Nephron progenitor cell (in vitro differentiated cells): ENCODE measurements at regions not wholly inside any gene's neighbourhood (a gene's known extent, or its start where the extent isn't known, plus 50 kb on each side); places are given as distances from the start of the nearest gene placed in this dataset.

Experiments
- DNase-seq: peaks from one replicate; pipeline ENCODE4 v3.0.0; 2021
- H3K27ac Mint-ChIP-seq: 2 replicates; pipeline ENCODE4 v1.8.0; 2021; ENCODE audit warnings: mild to moderate bottlenecking, moderate library complexity, mixed read lengths
- H3K27me3 Mint-ChIP-seq: 2 replicates; pipeline ENCODE4 v1.8.0; 2021; ENCODE audit warnings: mild to moderate bottlenecking, low read depth, mixed read lengths; ENCODE audit not compliant: poor library complexity
- H3K36me3 Mint-ChIP-seq: 2 replicates; pipeline ENCODE4 v1.8.0; 2021; ENCODE audit warnings: low read depth, mixed read lengths
- H3K4me1 Mint-ChIP-seq: 2 replicates; pipeline ENCODE4 v1.8.0; 2021; ENCODE audit warnings: mixed read lengths
- H3K4me3 Mint-ChIP-seq: 2 replicates; pipeline ENCODE4 v1.8.0; 2021; ENCODE audit warnings: mild to moderate bottlenecking, moderate library complexity, mixed read lengths
- H3K9me3 Mint-ChIP-seq: 2 replicates; pipeline ENCODE4 v1.8.0; 2021; ENCODE audit warnings: mild to moderate bottlenecking, moderate library complexity, mixed read lengths
- CTCF ChIP-seq: fragments of 200-600 bp; sonication (generic); IDR thresholded peaks from 2 replicates; pipeline ENCODE4 v1.5.0; 2021; ENCODE audit warnings: antibody characterized with exemption

DNA sequence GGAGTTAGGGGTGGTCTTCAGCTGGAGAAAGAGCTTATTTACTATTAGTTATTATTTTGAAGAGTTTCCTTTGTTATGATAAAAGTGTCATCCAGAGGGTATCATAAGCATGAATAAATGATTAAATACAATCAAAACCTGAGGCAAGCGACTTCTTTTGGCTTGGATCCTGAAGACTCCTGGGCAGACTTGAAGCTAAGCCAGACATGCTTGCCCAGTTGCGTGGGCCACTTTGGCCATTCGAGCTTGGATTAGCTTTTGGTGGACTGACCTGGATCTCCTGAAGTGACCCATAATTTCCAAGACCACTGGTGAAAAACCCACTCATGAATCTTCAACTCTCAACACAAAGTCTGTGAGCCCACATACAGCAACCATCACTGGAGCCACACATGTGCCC, 335.8 kb downstream of the NR2F1-AS1 start:
- no peaks in the 10 kb centered on the region for H3K27me3 Mint-ChIP-seq
- H3K4me3 Mint-ChIP-seq = no peak overlapping the region
- no peaks in the 10 kb centered on the region for H3K9me3 Mint-ChIP-seq
- TF ChIP-seq CTCF = no peak
- H3K36me3 Mint-ChIP-seq = no peaks in the 10 kb centered on the region
- H3K4me1 Mint-ChIP-seq = peaks cover 72% of the 10 kb centered on the region
- H3K27ac Mint-ChIP-seq = no peak overlapping the region
- DNase-seq = no peak

GRCh38 chr5:93243481-93243880, 337.5 kb downstream of the NR2F1-AS1 start:
- Mint-ChIP-seq H3K9me3 (no peaks in the 10 kb centered on the region), H3K4me3 (no peak overlapping the region), H3K4me1 (peaks cover 56% of the 10 kb centered on the region), H3K27ac (no peak overlapping the region), H3K36me3 (no peaks in the 10 kb centered on the region), H3K27me3 (no peaks in the 10 kb centered on the region)
- DNase-seq = no peak
- TF ChIP-seq CTCF = no peak

DNA sequence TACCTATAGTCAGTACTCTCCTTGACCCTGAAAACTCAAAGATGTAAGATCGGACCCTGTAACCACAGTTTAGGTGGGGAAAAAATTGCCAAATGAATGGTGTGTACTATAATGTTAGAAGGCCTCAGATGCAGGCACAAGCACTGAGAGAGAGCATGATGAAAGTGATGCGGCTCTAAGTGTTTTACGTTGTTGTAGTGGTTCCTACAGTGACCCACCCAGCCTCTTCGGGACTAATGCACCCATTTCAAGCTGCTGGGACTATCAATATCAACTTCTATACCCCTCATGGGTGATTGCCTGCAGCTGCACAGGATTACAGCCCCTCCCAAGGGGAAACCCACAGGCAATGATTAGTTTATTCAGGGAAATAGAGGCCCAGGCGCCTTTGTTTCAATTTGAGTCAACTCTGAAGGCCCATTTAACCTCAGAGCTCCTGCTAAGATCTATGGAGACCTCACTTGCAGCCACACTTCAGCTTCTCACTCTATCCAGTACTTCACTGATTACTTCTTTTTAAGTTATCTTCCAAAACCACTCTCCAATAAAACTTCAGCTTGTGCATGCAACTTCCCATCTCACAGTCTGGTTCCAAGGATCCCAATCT, 340.7 kb downstream of the NR2F1-AS1 start:
- H3K27ac Mint-ChIP-seq = no peak overlapping the region
- no peak for DNase-seq
- H3K4me1 Mint-ChIP-seq = peaks cover 32% of the 10 kb centered on the region
- H3K4me3 Mint-ChIP-seq = no peak overlapping the region
- H3K9me3 Mint-ChIP-seq = no peaks in the 10 kb centered on the region
- no peak for TF ChIP-seq CTCF
- H3K36me3 Mint-ChIP-seq = no peaks in the 10 kb centered on the region
- H3K27me3 Mint-ChIP-seq = no peaks in the 10 kb centered on the region

DNA sequence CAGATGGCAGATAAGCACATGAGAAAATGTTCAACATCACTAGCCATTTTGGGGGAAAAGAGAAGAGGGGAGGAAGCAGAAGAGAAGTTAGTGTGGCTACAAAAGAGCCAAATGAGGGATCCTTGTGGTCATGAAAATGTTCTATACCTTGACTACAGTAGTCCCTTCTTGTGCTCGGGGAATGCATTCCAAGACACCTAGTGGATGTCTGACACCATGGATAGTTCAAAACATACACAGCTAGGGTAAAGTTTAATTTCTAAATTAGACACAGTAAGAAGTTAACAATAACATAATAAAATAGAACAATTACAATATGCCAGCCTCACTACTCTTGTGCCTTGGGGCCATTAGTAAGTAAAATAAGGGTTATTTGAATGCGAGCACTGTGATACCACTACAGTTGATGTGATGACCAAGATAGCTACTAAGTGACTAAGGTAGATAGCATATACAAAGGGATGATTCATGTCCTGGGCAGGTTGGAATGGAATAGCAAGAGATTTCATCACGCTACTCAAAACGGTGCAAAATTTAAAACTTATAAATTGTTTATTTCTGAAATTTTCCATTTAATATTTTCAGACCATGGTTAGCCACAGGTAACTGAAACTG, 344.1 kb downstream of the NR2F1-AS1 start:
- no peak for TF ChIP-seq CTCF
- Mint-ChIP-seq H3K27ac (no peak overlapping the region), H3K36me3 (peaks cover 18% of the 10 kb centered on the region), H3K27me3 (no peaks in the 10 kb centered on the region), H3K4me1 (peaks cover 5% of the 10 kb centered on the region), H3K4me3 (no peak overlapping the region), H3K9me3 (peaks cover 22% of the 10 kb centered on the region)
- no peak for DNase-seq

DNA sequence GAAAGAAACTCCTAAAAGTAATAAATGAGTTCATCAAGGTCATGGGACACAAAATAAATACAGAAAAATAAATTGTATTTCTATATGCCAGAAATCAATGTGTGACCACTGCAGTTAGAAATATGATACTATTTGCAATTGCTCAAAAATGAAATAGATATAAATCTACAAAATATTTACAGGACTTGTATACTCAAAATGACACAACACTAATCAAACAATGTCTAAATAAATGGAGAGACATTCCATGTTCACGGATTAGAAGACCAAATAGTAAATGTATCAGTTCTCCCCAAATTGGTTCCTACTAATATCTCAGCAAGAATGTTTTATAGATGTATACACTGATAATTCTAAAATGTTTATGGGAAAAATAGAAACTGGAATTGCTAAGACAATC, 345.3 kb downstream of the NR2F1-AS1 start:
- peaks cover 19% of the 10 kb centered on the region for H3K36me3 Mint-ChIP-seq
- H3K27ac Mint-ChIP-seq = no peak overlapping the region
- no peak overlapping the region for H3K4me3 Mint-ChIP-seq

More for the DNA sequence above, 345.3 kb downstream of the NR2F1-AS1 start:
- TF ChIP-seq CTCF = no peak
- H3K4me1 Mint-ChIP-seq = no peaks in the 10 kb centered on the region
- H3K27me3 Mint-ChIP-seq = no peaks in the 10 kb centered on the region
- H3K9me3 Mint-ChIP-seq = peaks cover 25% of the 10 kb centered on the region
- no peak for DNase-seq
